ENCODE measurements at regions not wholly inside any gene's neighbourhood (a gene's known extent, or its start where the extent isn't known, plus 50 kb on each side); places are given as distances from the start of the nearest gene placed in this dataset.
"Not testable (repeated sequence)": the region's sequence is repeated elsewhere in the genome, so short reads cannot be mapped to it uniquely, and the experiment has no call there.

DNA sequence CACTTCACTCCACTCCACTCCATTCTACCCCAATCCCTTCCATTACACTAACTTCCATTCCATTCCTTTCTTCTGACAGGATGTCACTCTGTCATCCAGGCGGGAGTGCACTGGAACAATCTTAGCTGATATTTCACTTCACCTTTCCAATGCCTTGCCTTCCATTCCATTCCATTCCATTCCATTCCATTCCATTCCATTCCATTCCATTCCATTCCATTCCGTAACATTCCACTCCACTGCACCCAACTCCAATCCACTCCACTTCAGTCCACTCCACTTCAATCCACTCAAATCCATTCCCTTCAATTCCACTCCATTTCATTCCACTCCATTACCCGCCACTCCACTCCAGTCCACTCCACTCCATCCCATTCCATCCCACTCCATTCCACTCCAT lies 1099.4 kb downstream of the TSPY10 start:
- ATAC-seq, result no peak
- no peak for TF ChIP-seq ZNF8 (CRISPR knock-in tag; IDR thresholded peaks at IDR 0.05)
- TF ChIP-seq TOX (CRISPR knock-in tag; IDR thresholded peaks at IDR 0.05; ENCODE audit: borderline replicate concordance), result no peak
- TF ChIP-seq, protein P1, sequence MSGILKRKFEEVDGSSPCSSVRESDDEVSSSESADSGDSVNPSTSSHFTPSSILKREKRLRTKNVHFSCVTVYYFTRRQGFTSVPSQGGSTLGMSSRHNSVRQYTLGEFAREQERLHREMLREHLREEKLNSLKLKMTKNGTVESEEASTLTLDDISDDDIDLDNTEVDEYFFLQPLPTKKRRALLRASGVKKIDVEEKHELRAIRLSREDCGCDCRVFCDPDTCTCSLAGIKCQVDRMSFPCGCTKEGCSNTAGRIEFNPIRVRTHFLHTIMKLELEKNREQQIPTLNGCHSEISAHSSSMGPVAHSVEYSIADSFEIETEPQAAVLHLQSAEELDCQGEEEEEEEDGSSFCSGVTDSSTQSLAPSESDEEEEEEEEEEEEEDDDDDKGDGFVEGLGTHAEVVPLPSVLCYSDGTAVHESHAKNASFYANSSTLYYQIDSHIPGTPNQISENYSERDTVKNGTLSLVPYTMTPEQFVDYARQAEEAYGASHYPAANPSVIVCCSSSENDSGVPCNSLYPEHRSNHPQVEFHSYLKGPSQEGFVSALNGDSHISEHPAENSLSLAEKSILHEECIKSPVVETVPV (CRISPR knock-in tag; IDR thresholded peaks at IDR 0.05), result no peak
- TF ChIP-seq, protein P2, sequence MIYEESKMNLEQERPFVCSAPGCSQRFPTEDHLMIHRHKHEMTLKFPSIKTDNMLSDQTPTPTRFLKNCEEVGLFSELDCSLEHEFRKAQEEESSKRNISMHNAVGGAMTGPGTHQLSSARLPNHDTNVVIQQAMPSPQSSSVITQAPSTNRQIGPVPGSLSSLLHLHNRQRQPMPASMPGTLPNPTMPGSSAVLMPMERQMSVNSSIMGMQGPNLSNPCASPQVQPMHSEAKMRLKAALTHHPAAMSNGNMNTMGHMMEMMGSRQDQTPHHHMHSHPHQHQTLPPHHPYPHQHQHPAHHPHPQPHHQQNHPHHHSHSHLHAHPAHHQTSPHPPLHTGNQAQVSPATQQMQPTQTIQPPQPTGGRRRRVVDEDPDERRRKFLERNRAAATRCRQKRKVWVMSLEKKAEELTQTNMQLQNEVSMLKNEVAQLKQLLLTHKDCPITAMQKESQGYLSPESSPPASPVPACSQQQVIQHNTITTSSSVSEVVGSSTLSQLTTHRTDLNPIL (CRISPR knock-in tag; IDR thresholded peaks at IDR 0.05; ENCODE audit: low read depth), result no peak
- TF ChIP-seq PPARA (CRISPR knock-in tag; IDR thresholded peaks at IDR 0.05; ENCODE audit: borderline replicate concordance), result no peak
- no peak for TF ChIP-seq ZNF70 (CRISPR knock-in tag; IDR thresholded peaks at IDR 0.05)
- no peak for TF ChIP-seq ZNF565 (CRISPR knock-in tag; conservative IDR thresholded peaks at IDR 0.05; ENCODE audit: low read depth)
- no peak for TF ChIP-seq ZFP3 (CRISPR knock-in tag; IDR thresholded peaks at IDR 0.05)
- no peak for TF ChIP-seq TCF4 (CRISPR knock-in tag; IDR thresholded peaks at IDR 0.05; ENCODE audit: borderline replicate concordance)
- no peak for TF ChIP-seq ARNTL (CRISPR knock-in tag; IDR thresholded peaks at IDR 0.05; ENCODE audit: borderline replicate concordance, low read depth)
- TF ChIP-seq GLIS3 (CRISPR knock-in tag; IDR thresholded peaks at IDR 0.05), result no peak
- TF ChIP-seq, protein P3, sequence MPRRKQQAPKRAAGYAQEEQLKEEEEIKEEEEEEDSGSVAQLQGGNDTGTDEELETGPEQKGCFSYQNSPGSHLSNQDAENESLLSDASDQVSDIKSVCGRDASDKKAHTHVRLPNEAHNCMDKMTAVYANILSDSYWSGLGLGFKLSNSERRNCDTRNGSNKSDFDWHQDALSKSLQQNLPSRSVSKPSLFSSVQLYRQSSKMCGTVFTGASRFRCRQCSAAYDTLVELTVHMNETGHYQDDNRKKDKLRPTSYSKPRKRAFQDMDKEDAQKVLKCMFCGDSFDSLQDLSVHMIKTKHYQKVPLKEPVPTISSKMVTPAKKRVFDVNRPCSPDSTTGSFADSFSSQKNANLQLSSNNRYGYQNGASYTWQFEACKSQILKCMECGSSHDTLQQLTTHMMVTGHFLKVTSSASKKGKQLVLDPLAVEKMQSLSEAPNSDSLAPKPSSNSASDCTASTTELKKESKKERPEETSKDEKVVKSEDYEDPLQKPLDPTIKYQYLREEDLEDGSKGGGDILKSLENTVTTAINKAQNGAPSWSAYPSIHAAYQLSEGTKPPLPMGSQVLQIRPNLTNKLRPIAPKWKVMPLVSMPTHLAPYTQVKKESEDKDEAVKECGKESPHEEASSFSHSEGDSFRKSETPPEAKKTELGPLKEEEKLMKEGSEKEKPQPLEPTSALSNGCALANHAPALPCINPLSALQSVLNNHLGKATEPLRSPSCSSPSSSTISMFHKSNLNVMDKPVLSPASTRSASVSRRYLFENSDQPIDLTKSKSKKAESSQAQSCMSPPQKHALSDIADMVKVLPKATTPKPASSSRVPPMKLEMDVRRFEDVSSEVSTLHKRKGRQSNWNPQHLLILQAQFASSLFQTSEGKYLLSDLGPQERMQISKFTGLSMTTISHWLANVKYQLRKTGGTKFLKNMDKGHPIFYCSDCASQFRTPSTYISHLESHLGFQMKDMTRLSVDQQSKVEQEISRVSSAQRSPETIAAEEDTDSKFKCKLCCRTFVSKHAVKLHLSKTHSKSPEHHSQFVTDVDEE (CRISPR knock-in tag; IDR thresholded peaks at IDR 0.05), result no peak
- no peak for TF ChIP-seq CSDC2 (CRISPR knock-in tag; IDR thresholded peaks at IDR 0.05)
- TF ChIP-seq BACH2 (CRISPR knock-in tag; IDR thresholded peaks at IDR 0.05; ENCODE audit: borderline replicate concordance), result no peak
- TF ChIP-seq OSR1 (CRISPR knock-in tag; IDR thresholded peaks at IDR 0.05), result no peak
- no peak for TF ChIP-seq SNAI2 (CRISPR knock-in tag; IDR thresholded peaks at IDR 0.05)
- no peak for TF ChIP-seq POU6F1 (CRISPR knock-in tag; IDR thresholded peaks at IDR 0.05; ENCODE audit: borderline replicate concordance, low read depth)

DNA sequence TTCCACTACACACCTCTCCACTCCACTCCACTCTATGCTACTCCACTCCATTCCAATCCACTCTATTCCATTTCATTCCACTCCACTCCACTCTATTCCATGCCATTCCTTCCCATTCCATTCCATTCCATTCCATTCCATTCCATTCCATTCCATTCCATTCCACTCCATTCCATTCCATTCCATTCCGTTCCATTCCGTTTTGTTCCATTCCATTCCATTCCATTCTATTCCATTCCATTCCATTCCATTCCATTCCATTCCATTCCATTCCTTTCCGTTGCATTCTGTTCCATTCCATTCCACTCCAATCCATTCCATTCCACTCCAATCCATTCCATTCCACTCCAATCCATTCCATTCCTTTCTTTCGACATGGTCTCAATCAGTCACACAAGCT lies 1121.1 kb downstream of the TSPY10 start:
- ATAC-seq, result not testable (repeated sequence)

GRCh38 chrY:10657120-10657519 lies 1129.4 kb downstream of the TSPY10 start:
- not testable (repeated sequence) for ATAC-seq

DNA sequence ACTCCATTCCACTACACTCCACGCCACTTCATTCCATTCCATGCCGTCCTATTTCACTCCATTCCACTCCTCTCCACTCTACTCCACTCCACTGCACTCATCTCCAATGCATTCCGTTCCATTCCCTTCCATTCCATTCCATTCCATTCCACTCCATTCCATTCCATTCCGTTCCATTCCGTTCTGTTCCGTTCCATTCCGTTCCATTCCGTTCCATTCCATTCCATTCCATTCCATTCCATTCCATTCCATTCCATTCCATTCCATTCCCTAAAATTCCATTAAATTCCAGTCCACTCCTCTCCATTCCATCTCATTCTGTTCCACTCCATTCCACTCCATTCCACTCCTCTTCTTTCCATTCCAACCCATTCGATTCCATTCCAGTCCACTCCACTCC lies 1139.1 kb downstream of the TSPY10 start:
- TF ChIP-seq, protein P1 (CRISPR knock-in tag; IDR thresholded peaks at IDR 0.05), result no peak
- TF ChIP-seq TOX (CRISPR knock-in tag; IDR thresholded peaks at IDR 0.05; ENCODE audit: borderline replicate concordance) (no peak), POU6F1 (CRISPR knock-in tag; IDR thresholded peaks at IDR 0.05; ENCODE audit: borderline replicate concordance, low read depth) (no peak)
- peak; percentile 45; the same call in 1 of the 3 replicates for ATAC-seq
